IPS-NIHi7 (cell line): ENCODE measurements at regions not wholly inside any gene's neighbourhood (a gene's known extent, or its start where the extent isn't known, plus 50 kb on each side); places are given as distances from the start of the nearest gene placed in this dataset.

Source experiments
- DNase-seq: peaks from one replicate; pipeline ENCODE4 v3.0.0; 2012; ENCODE audit warnings: mixed read lengths; ENCODE audit errors: extremely low spot score

- no peak for DNase-seq
Measured at GRCh38 chr13:68160466-68160865, 930.3 kb upstream of the PCDH9 start.

GRCh38 chr13:68152414-68152813, 922.3 kb upstream of the PCDH9 start:
- DNase-seq, result no peak

- no peak for DNase-seq
Measured at GRCh38 chr13:68145852-68146251, 915.7 kb upstream of the PCDH9 start.

- DNase-seq, result no peak
Measured at GRCh38 chr13:68128297-68128915, 898.3 kb upstream of the PCDH9 start.

DNA sequence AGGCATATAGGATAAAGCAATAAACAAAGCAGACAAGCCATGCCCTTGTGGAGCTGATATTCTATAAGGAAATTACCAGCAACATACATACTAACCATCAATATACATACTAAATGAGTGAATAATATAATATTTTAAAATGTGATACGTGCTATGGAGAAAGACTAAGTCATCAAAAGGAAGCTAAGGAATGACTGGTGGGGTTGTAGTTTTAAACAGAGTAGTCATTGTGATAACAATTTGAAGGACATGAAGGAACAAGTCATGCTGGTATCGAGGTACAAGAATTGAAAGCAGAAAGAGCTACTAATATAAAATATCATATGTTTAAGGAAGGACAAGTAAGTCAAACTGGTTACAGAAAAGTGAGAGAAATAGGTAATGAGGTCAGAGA, 894.9 kb upstream of the PCDH9 start:
- no peak for DNase-seq

GRCh38 chr13:68124437-68125086, 894.4 kb upstream of the PCDH9 start:
- no peak for DNase-seq

- no peak for DNase-seq
Measured at GRCh38 chr13:68110178-68110768, 880.1 kb upstream of the PCDH9 start.

DNA sequence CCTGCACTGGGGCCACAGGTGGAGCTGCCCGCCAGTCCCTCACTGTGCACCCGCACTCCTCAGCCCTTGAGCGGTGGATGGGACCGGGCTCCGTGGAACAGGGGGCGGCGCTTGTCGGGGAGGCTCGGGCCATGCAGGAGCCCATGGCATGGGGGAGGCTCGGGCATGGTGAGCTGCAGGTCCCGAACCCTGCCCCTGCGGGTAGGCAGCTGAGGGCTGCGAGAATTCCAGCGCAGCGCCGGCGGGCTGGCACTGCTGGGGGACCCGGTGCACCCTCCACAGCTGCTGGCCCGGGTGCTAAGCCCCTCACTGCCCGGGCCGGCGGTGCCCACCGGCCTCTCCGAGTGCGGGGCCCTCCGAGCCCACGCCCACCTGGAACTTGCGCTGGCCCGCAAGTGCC, 877.5 kb upstream of the PCDH9 start:
- DNase-seq, result no peak

DNA sequence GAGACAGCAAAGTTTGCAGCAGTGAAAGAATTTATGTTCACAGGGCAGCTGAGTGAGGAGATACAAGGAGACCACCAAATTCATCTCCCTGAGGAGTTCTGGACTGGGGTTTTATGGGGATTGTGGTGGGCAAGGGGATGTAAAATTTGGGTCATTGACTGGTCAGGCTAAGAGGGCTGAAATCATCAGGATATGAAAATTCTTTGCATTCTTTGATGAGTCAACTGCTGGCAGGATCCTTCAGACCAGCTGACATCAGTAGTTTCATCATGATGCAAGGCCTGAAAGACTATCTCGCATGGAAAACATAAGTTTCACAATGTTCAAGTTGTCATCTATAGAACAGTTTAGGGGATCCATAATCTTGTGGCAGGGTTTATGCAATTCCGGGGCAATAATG, 869.5 kb upstream of the PCDH9 start:
- DNase-seq, result no peak

- no peak for DNase-seq
Measured at GRCh38 chr13:68081061-68081460, 850.9 kb upstream of the PCDH9 start.

DNA sequence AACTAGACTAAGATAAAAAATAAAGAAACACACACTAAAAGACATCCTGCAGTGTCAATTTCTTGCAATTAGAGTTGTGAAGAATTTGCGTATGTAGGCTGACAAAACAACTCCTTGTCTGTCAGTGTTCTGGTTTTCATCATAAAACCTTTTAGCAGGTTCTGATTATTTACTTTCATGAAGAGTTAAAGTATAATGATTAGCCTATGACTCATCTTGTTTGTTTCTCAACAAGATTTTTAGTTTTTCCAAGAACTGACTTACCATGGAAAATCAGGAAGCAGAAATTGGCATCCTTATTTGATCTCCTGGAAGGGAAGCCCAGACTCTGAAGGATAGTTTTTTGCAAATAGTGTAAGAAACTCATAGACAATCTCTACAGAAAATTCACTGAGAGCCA, 848.7 kb upstream of the PCDH9 start:
- no peak for DNase-seq

GRCh38 chr13:68078469-68078868, 848.3 kb upstream of the PCDH9 start:
- no peak for DNase-seq

DNA sequence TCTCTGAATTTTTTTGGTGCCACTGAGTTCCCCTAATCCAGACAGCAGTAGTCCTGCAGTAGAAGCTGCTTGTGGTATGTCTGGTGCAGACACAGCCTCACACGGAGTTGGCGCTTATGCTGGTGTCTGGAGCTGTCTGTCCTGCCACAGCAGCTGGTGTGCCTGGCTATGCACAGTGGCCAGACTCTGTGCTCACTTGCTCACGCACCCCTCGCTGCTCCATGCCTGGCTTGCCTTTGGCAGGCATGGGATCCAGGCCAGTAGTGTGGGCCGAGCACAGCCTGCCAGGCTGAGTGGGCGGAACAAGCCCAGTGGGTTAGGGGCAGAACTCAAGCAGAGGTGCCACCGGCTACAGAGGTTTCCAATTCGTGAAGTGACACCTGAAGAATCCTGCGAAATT, 845.9 kb upstream of the PCDH9 start:
- DNase-seq, result no peak

DNA sequence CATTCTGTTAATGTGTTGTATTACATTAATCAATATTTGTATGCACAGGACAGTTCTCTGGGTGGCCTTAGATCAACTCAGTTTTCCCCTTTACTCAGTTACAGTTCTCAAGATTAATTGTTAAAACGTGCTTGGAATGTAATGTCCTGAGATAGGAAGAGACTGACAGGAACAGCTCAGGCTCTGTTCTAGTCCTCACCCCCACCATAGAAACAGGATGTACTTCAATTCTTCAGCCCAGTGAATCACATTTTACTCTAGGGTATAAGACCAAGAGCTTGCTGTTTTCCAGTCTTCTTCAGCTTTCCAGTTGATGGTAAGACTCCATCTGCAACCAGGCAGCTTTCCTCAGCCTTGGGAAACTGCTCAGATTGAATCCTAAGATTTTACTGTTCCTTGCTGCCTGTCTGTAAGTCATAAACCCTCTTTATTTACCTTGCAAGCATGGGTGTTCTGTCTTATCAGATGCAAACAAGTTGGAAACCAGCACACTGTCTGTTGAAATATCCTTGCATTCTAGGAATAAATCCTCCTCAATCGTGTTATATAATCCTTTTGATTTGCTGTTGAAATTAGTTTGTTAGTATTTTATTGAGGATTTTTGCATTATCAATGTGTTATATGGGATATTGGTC, 836.9 kb upstream of the PCDH9 start:
- DNase-seq, result no peak

DNA sequence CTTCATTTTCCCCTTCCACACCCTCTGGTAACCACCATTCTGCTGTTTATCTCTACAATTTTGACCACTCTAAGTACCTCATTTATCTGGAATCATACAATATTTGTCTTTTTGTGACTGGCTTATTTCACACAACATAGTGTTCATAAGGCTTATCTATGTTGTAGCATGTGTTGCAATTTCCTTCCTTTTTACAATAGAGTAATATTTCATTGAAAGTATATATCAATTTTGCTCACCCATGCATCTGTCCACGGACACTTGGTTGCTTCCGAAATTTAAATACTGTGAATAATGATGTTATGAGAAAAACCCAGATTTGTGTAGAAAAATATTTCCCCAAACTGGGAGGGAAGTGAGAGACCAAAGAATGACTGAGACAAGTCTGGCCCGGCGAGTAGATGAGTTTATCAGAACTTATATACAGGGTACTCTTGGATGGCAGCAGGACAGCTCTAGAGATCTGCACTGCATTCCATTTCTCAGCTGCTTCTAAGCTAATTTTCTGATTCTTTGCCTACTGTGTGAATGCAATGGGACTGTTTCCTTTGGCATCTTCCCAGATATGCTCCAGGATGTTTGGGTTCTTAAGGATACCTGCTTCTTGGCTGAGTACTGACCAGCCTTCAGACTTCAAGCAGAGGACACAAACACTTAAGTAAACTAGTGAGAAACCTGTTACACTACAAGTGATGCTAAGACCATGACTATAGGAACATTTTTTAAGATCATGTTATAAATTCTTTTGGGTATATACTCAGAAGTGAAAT, 834.0 kb upstream of the PCDH9 start:
- no peak for DNase-seq

DNA sequence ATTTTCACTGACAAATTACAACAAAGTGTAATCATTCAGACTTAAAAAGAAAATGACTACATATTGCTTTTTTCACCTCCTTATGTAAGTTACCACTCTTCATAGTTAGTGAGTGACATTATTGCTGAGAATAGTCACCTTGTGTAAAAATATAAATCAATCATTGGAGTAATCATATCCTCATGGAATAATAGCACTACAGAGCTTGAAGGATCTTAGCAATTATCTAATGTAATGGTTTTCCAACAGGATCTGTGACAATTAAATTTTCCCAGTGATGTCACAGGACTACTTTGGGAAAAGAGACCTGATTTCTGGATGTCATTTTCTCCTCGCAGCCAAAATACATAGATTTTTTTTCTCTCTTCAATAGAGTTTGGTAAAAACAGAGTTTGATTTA, 833.0 kb upstream of the PCDH9 start:
- no peak for DNase-seq

- DNase-seq, result no peak
Measured at GRCh38 chr13:68057836-68058235, 827.7 kb upstream of the PCDH9 start.

DNA sequence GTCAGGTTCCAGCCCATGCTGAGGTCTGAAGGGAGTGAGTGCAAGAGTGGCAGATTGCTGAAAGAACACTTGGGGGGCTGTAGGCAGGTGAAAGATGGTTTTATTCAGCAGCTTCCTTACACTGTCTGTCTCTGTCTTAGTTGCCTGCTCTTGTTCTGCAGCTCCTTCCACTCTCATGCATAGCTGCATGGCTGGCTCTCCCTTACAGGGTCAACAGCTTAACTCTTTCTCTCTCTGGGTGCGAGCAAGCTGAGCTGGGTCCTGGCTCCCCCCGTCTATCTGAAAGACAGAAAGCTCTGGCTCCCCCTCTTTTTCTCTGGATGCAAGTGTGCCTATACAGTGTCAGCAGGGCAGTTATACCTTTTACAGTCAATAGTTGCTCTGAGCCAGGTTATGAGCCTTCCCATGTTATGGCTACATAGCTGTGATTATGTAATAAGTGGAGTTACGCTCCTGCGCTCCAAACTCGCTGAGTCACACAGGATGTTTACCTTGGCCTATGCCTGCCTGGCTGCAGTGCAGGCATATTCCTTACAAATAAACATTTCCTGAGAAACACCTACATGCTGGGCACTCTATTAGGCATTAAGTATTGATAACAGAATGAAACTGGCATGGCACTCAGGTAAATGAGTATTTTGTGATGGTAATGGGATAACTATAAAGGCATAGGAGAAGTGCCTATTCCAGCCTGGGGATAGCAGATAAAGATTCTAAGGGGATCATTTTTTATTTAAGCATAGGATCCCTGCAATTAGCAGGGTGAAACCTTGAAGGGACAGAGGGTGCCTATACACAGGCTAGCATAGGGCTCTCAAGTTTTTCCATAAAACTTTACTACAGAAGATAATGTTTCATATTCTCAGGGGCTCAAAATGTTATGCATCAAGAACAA, 826.9 kb upstream of the PCDH9 start:
- DNase-seq, result no peak

DNA sequence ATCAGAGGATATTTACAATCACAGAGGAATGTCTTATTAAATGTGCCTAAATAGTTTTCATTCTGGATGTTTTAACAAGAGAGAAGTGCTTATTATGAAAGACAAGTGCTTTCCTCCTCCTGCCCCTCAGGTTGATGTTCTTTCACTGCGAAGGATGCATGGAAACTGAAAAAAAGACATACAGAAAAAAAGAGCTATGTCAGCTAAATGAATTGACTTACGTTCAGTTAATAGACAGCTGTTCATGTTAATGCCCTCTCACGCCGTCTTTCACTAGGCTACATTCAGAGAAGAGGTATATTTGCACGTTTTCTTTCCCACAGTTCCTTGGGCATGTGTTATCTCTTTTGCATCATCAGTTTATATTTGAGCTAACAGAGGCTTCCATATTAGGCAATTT, 821.8 kb upstream of the PCDH9 start:
- DNase-seq, result no peak

GRCh38 chr13:68050761-68051160, 820.6 kb upstream of the PCDH9 start:
- DNase-seq, result no peak

- no peak for DNase-seq
Measured at GRCh38 chr13:68048802-68049359, 818.7 kb upstream of the PCDH9 start.
